GM23338 (cell line): ENCODE measurements at regions not wholly inside any gene's neighbourhood (a gene's known extent, or its start where the extent isn't known, plus 50 kb on each side); places are given as distances from the start of the nearest gene placed in this dataset.

Source experiments
- CREB1 ChIP-seq: fragments of 250-450 bp; sonication (Bioruptor Pico); IDR thresholded peaks from 2 replicates; pipeline ENCODE4 v1.5.0; 2020; ENCODE audit warnings: low read depth, mild to moderate bottlenecking, moderate library complexity
- CTCF ChIP-seq, 2 experiments: fragments of 200-600 bp in 1 of 2; sonication (generic) in 1 of 2; conservative IDR thresholded peaks; 2 replicates each; pipeline versions ENCODE4 v1.5.1 to v1.6.1; 2016 to 2017; ENCODE audit warnings: antibody characterized with exemption in 2 of 2, low read depth in 2 of 2, mild to moderate bottlenecking in 2 of 2, moderate library complexity in 1 of 2
- ETS1 ChIP-seq: IDR thresholded peaks from 2 replicates; pipeline ENCODE4 v1.6.1; 2016; ENCODE audit warnings: antibody characterized with exemption
- EZH2 ChIP-seq: fragments of 200-600 bp; sonication (generic); IDR thresholded peaks from one replicate; pipeline ENCODE4 v1.8.0; 2017; ENCODE audit warnings: antibody characterized with exemption, mild to moderate bottlenecking, low read depth; ENCODE audit not compliant: unreplicated experiment
- EZH2phosphoT487 ChIP-seq: fragments of 200-600 bp; sonication (generic); IDR thresholded peaks from one replicate; pipeline ENCODE4 v1.8.1; 2018; ENCODE audit warnings: antibody characterized with exemption; ENCODE audit not compliant: unreplicated experiment
- JUNB ChIP-seq: IDR thresholded peaks from one replicate; pipeline ENCODE4 v1.6.1; 2016; ENCODE audit warnings: antibody characterized with exemption; ENCODE audit not compliant: unreplicated experiment
- NANOG ChIP-seq: IDR thresholded peaks from 2 replicates; pipeline ENCODE4 v1.6.1; 2016; ENCODE audit warnings: antibody characterized with exemption, borderline replicate concordance
- POLR2AphosphoS5 ChIP-seq: IDR thresholded peaks from 2 replicates; pipeline ENCODE4 v1.6.1; 2016; ENCODE audit warnings: antibody characterized with exemption, low read depth
- REST ChIP-seq: IDR thresholded peaks from one replicate; pipeline ENCODE4 v1.6.1; 2018; ENCODE audit warnings: antibody characterized with exemption; ENCODE audit not compliant: unreplicated experiment
- STAT1 ChIP-seq: IDR thresholded peaks from one replicate; pipeline ENCODE4 v1.6.1; 2016; ENCODE audit warnings: antibody characterized with exemption; ENCODE audit not compliant: unreplicated experiment
- ZNF114 ChIP-seq: fragments of 250-450 bp; sonication (Bioruptor Pico); IDR thresholded peaks from 2 replicates; pipeline ENCODE4 v1.5.0; 2020; ENCODE audit warnings: mild to moderate bottlenecking, moderate library complexity
- ZNF331 ChIP-seq: fragments of 250-450 bp; sonication (Bioruptor Pico); IDR thresholded peaks from 2 replicates; pipeline ENCODE4 v1.5.0; 2020; ENCODE audit warnings: low read depth, mild to moderate bottlenecking, moderate library complexity

GRCh38 chr2:41706286-41706685, 341.5 kb upstream of the PKDCC start:
- TF ChIP-seq POLR2AphosphoS5 (no peak), CREB1 (no peak), CTCF (conservative IDR thresholded peaks at IDR 0.05; ENCODE audit: low read depth in 2 of 2) (no peak), EZH2 (no peak), REST (no peak), NANOG (no peak), EZH2phosphoT487 (no peak), ETS1 (no peak), JUNB (no peak), ZNF331 (CRISPR knock-in tag) (no peak), STAT1 (no peak), ZNF114 (CRISPR knock-in tag) (no peak)
